ELF-1 (cell line): ENCODE measurements at regions not wholly inside any gene's neighbourhood (a gene's known extent, or its start where the extent isn't known, plus 50 kb on each side); places are given as distances from the start of the nearest gene placed in this dataset.
"Not testable (repeated sequence)": the region's sequence is repeated elsewhere in the genome, so short reads cannot be mapped to it uniquely, and the experiment has no call there.

Source experiments
- DNase-seq: peaks from one replicate; pipeline ENCODE4 v3.0.0-alpha.2; 2016; ENCODE audit warnings: low read depth, low spot score

DNA sequence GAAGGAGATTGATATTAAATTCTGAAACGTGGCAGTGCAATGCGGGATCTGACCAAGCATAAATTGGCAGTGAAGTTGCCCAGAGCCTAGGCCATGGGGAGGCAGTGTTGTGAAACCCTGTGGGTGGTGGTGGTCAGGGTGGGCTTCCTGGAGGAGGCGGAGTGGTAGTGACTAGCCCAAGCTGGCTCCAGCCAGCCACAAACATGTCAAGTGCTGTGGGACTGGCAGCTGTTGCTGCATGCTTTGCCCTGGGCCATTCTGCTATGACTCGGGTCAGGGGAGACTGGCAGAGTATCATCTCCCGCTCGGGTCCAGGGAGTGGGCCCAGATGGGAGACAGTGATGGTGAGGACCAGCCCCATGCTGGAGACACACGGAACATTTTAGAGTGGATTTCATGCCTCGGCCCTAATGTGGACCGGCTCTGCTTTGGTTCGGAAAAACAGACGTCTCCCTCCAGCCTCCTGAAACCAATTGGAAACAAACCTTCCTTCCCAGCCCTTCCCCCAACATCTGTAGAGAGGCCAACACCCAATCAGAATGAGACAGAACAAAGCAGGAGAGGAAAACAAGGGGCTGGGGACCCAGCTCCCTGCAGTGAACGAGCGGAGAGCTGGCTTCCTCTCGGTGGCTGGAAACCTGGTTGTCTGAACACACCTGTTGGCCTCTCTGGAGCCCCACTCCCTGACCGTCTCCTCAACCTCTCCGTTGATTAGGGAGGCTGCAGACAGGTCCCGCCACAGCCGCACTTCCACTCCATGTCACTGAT, 58.2 kb downstream of the TMEM270 start:
- DNase-seq, result peak; percentile 81

DNA sequence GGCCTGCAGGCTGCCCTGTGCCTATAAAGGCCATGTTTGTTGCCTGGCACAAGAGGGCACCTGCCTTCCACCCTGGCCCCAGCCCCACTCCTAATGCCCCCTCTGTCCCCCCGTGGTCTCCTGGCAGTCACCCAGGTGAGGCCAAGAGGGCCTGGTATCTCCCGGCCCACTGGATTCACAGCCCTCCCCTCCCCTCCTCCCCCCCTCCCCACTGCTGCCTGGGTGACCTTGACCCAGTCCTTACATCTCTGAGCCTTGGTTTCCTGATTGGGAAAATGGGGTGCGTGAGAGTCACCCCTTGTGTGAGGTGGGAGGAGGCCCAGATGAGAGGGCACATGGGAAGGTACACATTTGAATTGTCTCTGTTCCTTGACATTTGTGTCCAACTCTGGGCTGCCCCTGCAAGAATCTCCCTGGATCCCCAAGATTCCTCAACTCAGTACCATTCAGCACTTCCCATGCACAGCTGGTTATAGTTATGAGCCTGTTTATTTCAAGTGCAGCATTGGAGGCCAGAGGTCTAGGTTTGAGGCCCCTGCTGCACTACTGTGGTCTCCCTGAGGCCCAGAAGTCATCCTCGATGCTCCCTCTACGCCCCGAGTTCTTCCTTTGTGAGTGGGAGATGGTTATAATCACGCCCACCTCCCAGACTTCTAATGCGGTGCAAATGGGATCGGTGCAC, 58.9 kb downstream of the TMEM270 start:
- DNase-seq, result no peak

DNA sequence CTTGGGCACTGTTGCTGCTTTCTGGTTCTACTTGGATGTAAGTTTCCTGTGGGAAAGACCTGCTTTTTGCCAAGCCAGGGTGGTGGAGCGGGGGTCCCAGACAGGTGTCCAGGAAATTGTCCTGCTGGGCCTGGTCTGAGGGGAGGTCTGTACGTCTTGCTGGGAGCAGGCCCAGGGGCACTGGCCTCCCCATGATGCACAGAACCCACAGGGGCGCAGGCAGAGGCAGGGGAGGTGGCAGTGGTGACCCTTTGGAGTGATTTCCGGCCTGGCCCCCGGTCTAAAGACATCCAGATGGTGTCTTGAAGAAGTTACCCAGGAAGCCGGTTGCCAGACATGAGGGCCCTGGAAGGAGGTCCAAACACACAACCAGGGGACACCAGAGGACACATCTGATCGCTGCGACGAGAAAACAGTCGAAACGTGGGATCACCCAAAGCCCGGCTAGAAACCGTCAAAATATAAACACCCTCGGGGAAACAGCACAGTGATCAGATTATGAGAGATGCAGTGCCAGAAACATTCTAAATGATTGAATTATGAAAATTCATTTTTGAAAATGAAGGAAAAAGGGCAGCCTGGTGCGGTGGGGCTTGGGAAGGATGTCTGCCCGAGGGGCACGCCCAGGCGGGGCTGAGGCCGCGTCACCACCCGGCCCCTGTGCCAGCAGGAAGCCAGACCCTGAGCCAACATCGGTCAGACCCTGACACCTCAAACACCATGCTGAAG, 59.6 kb downstream of the TMEM270 start:
- no peak for DNase-seq

DNA sequence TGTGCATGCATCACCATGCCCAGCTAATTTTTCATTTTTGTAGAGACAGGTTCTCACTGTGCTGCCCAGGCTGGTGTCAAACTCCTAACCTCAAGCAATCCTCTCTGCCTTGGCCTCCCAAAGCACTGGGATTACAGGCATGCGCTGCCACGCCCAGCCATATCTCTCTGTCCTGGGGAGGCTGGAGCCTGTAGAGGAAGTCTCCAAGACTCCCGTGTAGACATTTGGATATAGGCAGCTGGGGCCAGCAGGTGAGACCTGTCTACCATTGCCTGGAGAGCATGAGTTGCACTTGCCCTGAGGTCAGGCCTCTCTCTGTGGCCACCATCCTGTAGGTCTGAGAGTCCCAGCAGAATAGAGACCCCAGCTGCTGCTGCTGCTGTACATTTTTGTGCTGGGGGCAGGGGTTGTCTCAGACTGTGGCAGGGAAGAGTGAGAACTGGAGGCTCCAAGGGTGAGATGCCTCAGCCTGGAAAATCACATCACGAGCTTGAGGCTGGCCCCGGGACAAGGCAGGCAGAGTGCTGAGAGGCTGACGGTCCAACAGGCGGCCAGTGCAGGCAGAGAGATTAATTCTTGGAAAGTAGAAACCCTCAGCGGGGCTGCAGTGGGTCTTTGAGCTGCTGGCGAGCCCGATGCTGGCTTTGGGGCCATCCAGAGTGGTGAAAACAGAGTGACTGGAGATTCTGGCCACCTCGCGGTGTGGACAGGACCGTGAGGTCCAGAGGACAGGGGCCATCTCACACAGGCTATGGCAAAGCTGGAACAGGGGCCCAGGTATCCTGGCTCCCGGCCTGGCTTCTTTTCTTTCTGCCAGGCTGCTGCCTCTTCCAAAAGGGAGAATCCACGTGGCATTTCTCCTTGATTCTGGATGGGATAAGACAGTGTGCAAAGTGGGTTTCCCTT, 60.9 kb downstream of the TMEM270 start:
- no peak for DNase-seq

DNA sequence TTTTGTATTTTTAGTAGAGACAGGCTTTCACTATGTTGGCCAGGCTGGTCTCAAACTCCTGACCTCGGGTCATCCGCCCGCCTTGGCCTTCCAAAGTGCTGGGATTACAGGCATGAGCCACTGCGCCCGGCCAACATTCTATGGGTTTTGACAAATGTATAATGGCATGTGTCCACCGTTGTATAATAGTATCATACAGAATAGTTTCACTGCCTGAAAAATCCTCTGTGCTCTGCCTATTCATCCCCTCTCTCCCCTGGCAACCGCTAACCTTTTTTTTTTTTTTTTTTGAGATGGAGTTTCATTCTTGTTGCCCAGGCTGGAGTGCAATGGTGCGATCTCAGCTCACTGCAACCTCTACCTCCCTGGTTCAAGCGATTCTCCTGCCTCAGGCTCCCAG, 67.7 kb downstream of the TMEM270 start:
- not testable (repeated sequence) for DNase-seq

DNA sequence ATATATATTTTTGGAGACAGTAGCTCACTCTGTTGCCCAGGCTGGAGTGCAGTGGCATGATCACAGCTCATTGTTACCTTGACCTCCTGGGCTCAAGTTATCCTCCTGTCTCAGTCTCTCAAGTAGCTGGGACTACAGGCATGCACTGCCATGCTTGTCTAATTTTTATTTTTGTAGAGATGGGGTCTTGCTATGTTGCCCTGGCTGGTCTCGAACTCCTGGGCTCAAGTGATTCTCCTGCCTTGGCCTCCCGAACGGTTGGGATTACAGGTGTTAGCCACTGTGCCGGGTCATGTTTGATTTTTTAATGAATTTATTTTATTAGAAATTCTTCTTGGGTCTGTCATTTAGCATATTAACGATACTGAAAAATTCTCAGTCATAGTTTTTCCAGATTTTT, 70.5 kb downstream of the TMEM270 start:
- DNase-seq, result no peak

DNA sequence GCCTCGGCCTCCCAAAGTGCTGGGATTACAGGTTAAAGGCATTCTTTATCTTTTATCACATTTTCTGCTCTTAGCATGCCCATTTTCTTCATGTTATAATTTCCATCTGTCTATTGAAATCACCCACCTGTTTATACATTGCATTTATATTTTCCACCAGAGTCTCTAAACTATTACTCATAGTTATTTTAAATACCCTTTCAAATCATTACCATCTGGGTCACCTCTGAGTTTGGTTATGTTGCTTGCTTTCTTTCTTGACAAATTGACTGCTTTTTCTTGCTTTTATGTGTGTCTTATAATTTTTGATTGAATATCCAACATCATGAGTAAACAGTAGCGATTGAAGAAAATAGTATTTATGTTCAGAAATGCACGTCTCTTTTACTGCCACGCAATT, 71.4 kb downstream of the TMEM270 start:
- DNase-seq, result no peak

DNA sequence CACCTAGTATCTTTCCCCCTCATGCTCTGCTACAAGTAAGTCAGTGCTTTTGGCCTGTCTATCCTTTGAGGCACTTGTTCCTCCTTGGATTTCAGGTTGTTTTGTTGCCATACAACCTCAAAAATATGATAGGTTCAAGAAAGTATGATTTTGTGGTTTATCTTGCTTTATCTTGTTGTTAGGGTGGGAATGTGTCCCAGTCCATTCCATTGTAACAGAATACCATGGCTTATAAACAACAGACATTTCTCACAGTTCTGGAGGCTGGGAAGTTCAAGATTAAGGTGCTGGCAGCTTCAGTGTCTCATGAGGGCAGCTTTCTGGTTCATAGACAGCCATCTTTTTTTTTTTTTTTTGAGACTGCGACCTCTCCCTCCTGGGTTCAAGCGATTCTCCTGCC, 72.1 kb downstream of the TMEM270 start:
- no peak for DNase-seq

DNA sequence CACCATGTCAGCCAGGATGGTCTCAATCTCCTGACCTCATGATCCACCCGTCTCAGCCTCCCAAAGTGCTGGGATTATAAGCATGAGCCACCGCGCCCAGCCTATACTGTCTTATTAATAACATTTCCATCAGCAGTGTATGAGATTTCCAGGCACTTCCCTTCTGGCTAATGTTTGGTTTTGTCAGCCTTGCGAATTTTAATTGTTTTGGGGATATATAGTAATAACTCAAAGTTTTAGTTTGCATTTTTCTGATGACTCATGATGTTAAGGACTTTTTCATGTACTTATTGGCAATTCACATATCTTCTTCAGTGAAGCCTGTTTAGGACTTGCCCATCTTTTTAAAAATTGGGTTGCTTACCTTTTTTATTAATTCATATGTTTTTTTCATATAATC, 76.0 kb downstream of the TMEM270 start:
- no peak for DNase-seq

DNA sequence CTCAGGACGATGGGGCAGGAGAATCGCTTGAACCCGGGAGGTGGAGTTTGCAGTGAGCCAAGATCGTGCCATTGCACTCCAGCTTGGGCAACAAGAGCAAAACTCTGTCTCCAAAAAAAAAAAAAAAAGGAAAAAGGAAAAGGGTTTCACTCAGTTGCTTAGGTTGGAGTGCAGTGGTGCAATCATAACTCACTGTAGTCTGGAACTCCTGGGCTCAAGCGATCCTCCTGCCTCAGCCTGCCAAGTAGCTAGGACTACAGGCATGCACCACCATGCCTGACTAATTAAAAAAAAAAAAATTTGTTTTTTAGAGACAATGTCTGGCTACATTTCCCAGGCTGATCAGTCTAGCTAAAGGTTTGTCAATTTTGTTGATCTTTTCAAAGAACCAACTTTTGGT, 76.7 kb downstream of the TMEM270 start:
- DNase-seq, result not testable (repeated sequence)

DNA sequence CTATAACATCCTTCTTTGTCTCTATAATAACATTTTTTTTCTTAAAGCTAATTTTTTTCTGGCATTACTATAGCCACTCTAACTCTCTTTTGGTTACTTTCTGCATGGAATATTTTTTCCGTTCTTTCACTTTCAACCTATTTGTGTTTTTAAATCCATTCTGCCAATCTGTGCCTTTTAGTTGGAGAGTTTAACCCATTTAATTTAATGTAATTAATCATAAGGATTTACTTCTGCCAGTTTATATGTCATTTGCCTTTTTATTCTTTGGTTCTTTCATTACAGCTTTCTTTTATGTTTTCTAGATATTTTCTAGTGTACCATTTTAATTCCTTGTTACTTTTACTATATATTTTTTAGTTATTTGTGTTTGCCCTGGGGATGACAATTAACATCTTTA, 78.6 kb downstream of the TMEM270 start:
- DNase-seq, result no peak

DNA sequence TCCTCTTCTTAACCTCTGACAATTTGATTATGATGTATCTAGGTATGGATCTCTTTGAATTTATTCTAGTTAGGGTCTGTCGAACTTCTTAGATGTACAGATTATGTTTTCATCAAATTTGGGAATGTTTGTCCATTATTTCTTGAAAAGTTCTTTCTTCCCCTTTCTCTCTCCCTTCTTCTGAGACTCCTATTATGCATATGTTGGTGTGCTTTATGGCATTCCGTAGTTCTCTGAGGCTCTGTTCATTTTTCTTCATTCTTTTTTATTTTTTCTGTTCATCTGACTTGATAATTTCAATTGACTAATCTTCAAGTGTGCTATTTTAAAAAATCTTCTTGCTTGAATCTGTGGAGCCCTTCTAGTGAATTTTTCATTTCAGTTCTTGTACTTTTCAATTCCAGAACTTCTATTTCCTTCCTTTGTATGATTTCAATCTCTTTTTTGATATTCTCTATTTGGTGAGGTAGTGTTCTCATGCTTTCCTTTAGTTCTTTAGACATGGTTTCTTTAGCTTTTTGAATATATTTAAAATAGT, 79.8 kb downstream of the TMEM270 start:
- no peak for DNase-seq

DNA sequence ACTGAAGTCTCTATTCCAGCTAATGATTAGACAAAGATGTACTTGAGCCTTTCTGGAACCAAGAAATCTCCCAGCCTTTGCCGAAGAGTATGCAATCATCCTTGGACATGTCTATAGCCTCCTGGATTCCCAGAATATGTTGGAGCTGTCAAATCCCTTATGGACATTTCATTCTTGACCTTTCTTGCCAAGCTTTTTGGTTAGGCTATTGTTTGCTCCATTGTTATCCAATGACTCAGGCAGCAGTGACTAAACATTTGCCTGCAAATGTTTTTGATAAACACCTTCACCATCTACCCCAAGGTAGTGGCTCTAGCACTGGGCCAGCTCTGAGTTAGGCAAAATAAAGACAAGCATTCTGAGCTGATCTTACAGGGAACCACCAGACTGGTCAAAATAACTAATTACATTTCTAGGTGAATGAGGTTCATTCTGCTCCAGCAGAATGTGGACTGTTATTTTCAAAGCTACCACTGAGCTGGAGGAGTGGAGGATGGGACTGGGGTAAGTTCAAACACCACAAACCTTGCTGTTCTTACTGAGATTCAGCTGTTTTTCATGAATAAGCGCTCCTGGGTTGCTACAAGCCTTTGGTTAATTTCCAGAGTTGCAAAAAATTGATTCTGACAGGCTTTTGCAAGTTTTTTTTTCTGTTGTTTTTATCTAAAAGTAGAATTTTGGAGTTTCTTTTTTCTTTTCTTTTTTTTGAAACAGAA, 81.0 kb downstream of the TMEM270 start:
- no peak for DNase-seq

DNA sequence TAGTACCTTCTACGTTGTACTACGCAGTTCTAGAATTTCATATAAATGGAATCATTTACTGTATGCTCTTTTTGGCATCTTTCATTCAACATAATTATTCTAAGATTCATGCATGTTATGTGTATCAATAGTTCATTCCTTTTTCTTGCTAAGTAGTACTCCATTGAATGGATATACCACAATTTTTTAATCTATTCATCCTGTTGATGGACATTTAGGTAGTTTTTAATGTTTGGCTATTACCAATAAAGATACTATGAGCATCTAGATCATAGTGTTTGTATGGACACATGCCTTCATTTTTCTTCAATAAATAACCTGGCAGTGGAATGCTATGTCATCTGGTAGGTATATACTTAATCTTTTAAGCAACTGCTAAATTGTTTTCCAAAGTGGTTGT, 83.0 kb upstream of the ELN start:
- DNase-seq, result no peak

DNA sequence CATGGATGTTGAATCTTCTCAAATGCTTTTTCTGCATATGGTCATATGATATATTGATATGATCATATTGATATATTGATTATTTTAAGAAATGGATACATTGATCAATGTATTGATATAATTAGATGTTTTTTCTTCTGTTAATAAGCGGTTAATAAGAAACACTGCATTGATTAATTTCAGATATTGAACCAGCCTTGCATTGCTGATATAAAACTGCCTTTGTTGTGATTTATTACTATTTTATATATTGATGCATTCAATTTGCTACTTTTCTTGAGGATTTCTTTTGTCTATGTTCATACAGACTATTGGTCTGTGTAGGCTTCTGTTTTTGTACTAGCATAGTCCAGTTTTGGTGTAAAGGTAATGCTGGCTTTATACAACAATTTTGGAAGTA, 79.7 kb upstream of the ELN start:
- no peak for DNase-seq

DNA sequence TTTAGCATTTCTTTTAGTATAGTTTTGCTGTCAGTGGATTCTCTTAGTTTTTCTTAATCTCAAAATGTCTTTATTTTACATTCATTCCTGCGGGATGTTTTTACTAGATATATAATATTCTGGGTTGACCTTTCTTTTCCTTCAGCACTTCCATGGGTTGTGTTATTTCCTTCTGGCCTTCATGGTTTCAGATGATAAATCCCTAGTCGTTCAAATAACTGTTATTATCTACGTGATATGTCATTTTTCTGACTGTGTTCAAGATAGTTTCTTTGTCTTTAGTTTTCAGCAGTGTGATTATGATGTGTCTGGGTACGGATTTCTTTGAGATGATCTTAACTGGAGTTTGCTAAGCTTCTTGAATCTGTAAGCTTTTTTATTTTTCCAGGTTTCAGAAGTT, 75.7 kb upstream of the ELN start:
- no peak for DNase-seq

DNA sequence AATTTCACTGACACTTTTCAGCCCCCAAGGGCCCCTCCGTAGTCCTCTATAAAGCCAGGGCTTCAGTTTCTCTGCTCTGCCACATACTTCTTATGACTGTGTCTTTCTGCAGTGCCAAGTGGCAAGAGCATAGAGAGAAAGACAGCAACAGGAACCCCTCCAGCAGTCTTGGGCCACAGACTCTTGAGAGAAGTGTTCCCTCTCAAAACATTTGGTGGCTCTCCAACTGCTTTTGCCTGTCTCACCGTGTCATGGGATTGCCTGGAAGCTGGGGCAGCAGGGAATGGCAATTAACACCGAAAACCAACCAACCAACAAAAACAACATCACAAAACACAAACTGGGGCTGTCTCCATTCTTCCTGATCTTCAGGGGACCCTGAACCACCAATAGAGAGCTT, 73.8 kb upstream of the ELN start:
- no peak for DNase-seq

DNA sequence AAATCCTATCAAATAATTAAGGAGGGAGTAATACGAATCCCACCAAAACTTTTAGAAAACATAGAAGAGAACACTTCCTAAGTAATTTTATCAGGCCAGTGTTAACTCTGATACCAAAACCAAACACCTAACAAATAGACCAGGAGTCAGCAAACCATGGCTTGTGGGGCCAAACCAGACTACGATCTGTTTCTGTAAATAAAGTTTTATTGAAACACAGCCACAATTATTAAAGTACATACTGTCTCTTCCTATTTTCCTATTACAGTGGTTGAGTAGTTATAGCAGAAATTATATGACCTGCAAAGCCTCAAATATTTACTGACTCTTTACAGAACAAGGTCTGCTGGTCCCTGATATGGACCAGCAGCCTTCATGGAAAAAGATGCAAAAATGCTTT, 73.1 kb upstream of the ELN start:
- no peak for DNase-seq

DNA sequence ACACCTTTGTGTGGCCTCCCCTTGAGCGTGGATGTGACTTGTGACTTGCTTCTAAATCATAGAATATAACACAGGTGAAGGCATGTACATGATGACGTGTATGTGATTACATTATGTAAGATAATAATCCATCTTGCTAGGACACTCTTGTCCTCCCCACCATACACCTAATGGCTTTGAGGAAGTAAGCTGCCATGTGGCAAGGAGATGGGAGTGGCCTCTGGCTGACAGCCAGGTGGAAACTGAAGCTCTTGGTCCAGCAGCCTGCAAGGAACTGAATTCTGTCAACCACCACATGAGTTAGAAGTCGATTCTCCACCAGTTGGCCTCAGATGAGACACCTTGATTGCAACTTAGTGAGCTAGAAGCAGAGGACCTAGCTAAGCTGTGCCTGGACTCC, 67.4 kb upstream of the ELN start:
- DNase-seq, result no peak

DNA sequence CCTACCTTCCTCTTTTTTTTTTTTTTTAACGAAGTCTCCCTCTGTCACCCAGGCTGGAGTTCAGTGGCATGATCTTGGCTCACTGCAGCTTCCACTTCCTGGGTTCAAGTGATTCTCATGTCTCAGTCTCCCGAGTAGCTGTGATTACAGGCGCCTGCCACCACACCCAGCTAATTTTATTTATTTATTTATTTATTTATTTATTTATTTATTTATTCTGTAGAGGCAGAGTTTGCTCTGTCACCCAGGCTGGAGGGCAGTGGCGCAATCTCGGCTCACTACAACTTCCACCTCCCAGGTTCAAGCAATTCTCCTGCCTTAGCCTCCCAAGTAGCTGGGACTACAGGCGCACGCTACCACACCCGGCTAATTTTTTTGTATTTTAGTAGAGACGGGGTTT, 66.0 kb upstream of the ELN start:
- not testable (repeated sequence) for DNase-seq
